ENCODE measurements at regions not wholly inside any gene's neighbourhood (a gene's known extent, or its start where the extent isn't known, plus 50 kb on each side); places are given as distances from the start of the nearest gene placed in this dataset.

DNA sequence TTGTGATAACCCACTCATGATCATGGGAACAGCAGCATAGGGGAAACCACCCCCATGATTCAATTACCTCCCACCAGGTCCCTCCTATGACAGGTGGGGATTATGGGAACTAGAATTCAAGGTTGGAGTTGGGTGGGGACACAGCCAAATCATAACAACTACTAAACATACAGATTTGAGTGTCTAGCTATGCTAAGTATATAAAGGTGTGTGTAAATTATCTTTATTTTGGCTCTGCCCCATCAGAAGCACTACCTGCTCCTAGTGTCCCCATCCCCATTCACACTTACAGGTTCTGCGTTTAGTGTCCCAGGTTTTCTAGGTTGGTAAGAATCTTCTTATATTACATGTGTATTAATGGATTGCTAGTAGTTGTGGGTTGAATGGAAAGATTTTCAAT lies 464.7 kb downstream of the EPHA4 start:
- Mint-ChIP-seq H3K4me1 (peaks cover 11 to 16% of the 10 kb centered on the region in 2 experiments), H3K27ac (no peak overlapping the region)

More for the DNA sequence above, 464.7 kb downstream of the EPHA4 start:
- Histone ChIP-seq H3K27ac (ENCODE audit: insufficient read length, low read depth, low read length) (no peak overlapping the region), H3K23ac (ENCODE audit: insufficient read length, low read depth, low read length) (no peak overlapping the region), H3K9me3 (ENCODE audit: control insufficient read depth, low read depth, low read length) (no peaks in the 10 kb centered on the region), H2BK20ac (ENCODE audit: low read depth, low read length, poor library complexity, severe bottlenecking) (no peak overlapping the region), H4K20me1 (ENCODE audit: control insufficient read depth, insufficient read depth, insufficient read length) (no peaks in the 10 kb centered on the region), H4K5ac (ENCODE audit: insufficient read length, low read depth, low read length) (no peak overlapping the region), H3T11ph (ENCODE audit: low read length) (no peak overlapping the region), H3K56ac (ENCODE audit: insufficient read length, low read depth, low read length) (no peak overlapping the region), H3K27me3 (ENCODE audit: insufficient read depth, low read length) (no peaks in the 10 kb centered on the region), H4K91ac (ENCODE audit: insufficient read length, low read depth, low read length) (no peak overlapping the region), H2BK12ac (ENCODE audit: insufficient read length, low read depth, low read length) (no peak overlapping the region), H3K79me2 (ENCODE audit: insufficient read depth, low read length) (no peaks in the 10 kb centered on the region), H2AFZ (ENCODE audit: low read length) (no peak overlapping the region), H3K23me2 (ENCODE audit: insufficient read length, low read depth, low read length, poor library complexity, severe bottlenecking) (no peaks in the 10 kb centered on the region), H3K79me1 (ENCODE audit: insufficient read depth, low read depth, low read length, poor library complexity, severe bottlenecking) (no peaks in the 10 kb centered on the region), H4K8ac (replicated peaks; ENCODE audit: insufficient read length, low read depth, low read length) (no peak overlapping the region), H2BK120ac (ENCODE audit: low read depth, low read length, poor library complexity, severe bottlenecking) (no peak overlapping the region), H3K4me1 (ENCODE audit: insufficient read depth, low read length) (no peaks in the 10 kb centered on the region; the same call in 1 of the 2 replicates), H3K18ac (ENCODE audit: insufficient read length, low read depth, low read length) (no peak overlapping the region), H3K9ac (ENCODE audit: extremely low read depth, insufficient read length, low read length) (no peak overlapping the region), H3K14ac (ENCODE audit: insufficient read depth, low read length) (no peak overlapping the region), H2AK5ac (ENCODE audit: insufficient read length, low read length) (no peak overlapping the region), H3K4me2 (ENCODE audit: insufficient read depth, insufficient read length, low read length) (no peak overlapping the region), H3K4ac (ENCODE audit: low read depth, low read length) (no peak overlapping the region), H2BK15ac (ENCODE audit: low read depth, low read length) (no peak overlapping the region), H2BK5ac (ENCODE audit: insufficient read length, low read length) (no peak overlapping the region)
- H3K9me3 Mint-ChIP-seq, result no peaks in the 10 kb centered on the region
- no CpG with 5 or more reads among the region's 1 CpG for WGBS (ENCODE audit: extremely low coverage, insufficient read length, low lambda C conversion rate)
- no peak for DNase-seq
- H3K4me3 Mint-ChIP-seq, result no peak overlapping the region
- H3K27me3 Mint-ChIP-seq (ENCODE audit: low read depth), result no peaks in the 10 kb centered on the region; the same call in 1 of the 2 replicates
- TF ChIP-seq, protein P1, sequence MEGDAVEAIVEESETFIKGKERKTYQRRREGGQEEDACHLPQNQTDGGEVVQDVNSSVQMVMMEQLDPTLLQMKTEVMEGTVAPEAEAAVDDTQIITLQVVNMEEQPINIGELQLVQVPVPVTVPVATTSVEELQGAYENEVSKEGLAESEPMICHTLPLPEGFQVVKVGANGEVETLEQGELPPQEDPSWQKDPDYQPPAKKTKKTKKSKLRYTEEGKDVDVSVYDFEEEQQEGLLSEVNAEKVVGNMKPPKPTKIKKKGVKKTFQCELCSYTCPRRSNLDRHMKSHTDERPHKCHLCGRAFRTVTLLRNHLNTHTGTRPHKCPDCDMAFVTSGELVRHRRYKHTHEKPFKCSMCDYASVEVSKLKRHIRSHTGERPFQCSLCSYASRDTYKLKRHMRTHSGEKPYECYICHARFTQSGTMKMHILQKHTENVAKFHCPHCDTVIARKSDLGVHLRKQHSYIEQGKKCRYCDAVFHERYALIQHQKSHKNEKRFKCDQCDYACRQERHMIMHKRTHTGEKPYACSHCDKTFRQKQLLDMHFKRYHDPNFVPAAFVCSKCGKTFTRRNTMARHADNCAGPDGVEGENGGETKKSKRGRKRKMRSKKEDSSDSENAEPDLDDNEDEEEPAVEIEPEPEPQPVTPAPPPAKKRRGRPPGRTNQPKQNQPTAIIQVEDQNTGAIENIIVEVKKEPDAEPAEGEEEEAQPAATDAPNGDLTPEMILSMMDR (conservative IDR thresholded peaks at IDR 0.05), result no peak
- no peaks in the 10 kb centered on the region; a peak in 1 of 7 replicates for H3K36me3 Mint-ChIP-seq (ENCODE audit: insufficient read depth in 1 of 3, low read depth in 3 of 3)
